CD4-positive, alpha-beta memory T cell (primary cell): ENCODE measurements at regions not wholly inside any gene's neighbourhood (a gene's known extent, or its start where the extent isn't known, plus 50 kb on each side); places are given as distances from the start of the nearest gene placed in this dataset.

Experiments
- CTCF ChIA-PET: fragments of 350-600 bp; sonication (Branson Sonifier 250); formaldehyde crosslinking; loops from one replicate; lab custom pipeline; 2021; ENCODE audit warnings: inconsistent platforms; ENCODE audit not compliant: partially characterized antibody; lab: Charles Lee
- POLR2A ChIA-PET: fragments of 350-600 bp; sonication (Branson Sonifier 250); formaldehyde crosslinking; loops from one replicate; lab custom pipeline; 2021; ENCODE audit not compliant: partially characterized antibody; lab: Charles Lee
- DNase-seq, 5 donors: peaks; one replicate each; pipeline versions ENCODE4 v3.0.0 to v3.0.0-alpha.2; 2020 to 2022; ENCODE audit warnings: mixed read lengths in 1 of 5
- H3K27ac ChIP-seq: one replicate; pipeline ENCODE4 v1.7.0; 2013; ENCODE audit warnings: low read depth, low read length
- H3K27me3 ChIP-seq: 2 replicates; pipeline ENCODE4 v1.7.0; 2013; ENCODE audit warnings: mild to moderate bottlenecking, low read length, moderate library complexity; ENCODE audit not compliant: insufficient read depth
- H3K36me3 ChIP-seq: 2 replicates; pipeline ENCODE4 v1.7.0; 2013; ENCODE audit warnings: mild to moderate bottlenecking, low read length, moderate library complexity; ENCODE audit not compliant: insufficient read depth
- H3K4me1 ChIP-seq: 2 replicates; pipeline ENCODE4 v1.7.0; 2013; ENCODE audit warnings: mild to moderate bottlenecking, low read length, moderate library complexity; ENCODE audit not compliant: insufficient read depth
- H3K4me3 ChIP-seq, 2 donors: one replicate each; pipeline ENCODE4 v1.7.0; 2013; ENCODE audit warnings: low read length in 2 of 2, mild to moderate bottlenecking in 1 of 2
- H3K9me3 ChIP-seq, 2 donors: one replicate each; pipeline ENCODE4 v1.7.0; 2013; ENCODE audit warnings: low read length in 2 of 2, control low read depth in 1 of 2; ENCODE audit not compliant: control insufficient read depth in 1 of 2
- H3K27ac Mint-ChIP-seq, 7 donors: one replicate each; pipeline ENCODE4 v1.8.0; 2020 to 2021; ENCODE audit warnings: mixed read lengths in 7 of 7, mild to moderate bottlenecking in 6 of 7, inconsistent platforms in 3 of 7, moderate library complexity in 3 of 7
- H3K27me3 Mint-ChIP-seq, 2 donors: one replicate each; pipeline ENCODE4 v1.8.0; 2020 to 2021; ENCODE audit warnings: mixed read lengths in 2 of 2
- H3K36me3 Mint-ChIP-seq, 2 donors: one replicate each; pipeline ENCODE4 v1.8.0; 2020 to 2021; ENCODE audit warnings: mixed read lengths in 2 of 2, inconsistent platforms in 1 of 2, mild to moderate bottlenecking in 1 of 2
- H3K4me1 Mint-ChIP-seq, 4 donors: one replicate each; pipeline ENCODE4 v1.8.0; 2020 to 2021; ENCODE audit warnings: mixed read lengths in 4 of 4, mild to moderate bottlenecking in 1 of 4
- H3K4me3 Mint-ChIP-seq, 8 donors: one replicate each; pipeline ENCODE4 v1.8.0; 2020 to 2021; ENCODE audit warnings: mixed read lengths in 8 of 8, mild to moderate bottlenecking in 7 of 8, moderate library complexity in 6 of 8, inconsistent platforms in 3 of 8
- H3K9me3 Mint-ChIP-seq, 8 donors: one replicate each; pipeline ENCODE4 v1.8.0; 2020 to 2021; ENCODE audit warnings: mixed read lengths in 8 of 8, mild to moderate bottlenecking in 5 of 8, inconsistent platforms in 3 of 8, moderate library complexity in 1 of 8
- intact Hi-C: fragments of 100-400 bp; cut with micrococcal nuclease; formaldehyde crosslinking; loops from one replicate; pipeline ENCODE4 v1.15.1; 2023

- Mint-ChIP-seq H3K9me3 (no peaks in the 10 kb centered on the region), H3K27ac (no peak overlapping the region), H3K27me3 (peaks cover 0 to 1% of the 10 kb centered on the region in 2 donors), H3K4me1 (peaks cover 10 to 18% (median 17%) of the 10 kb centered on the region in 4 donors), H3K4me3 (no peak overlapping the region), H3K36me3 (no peaks in the 10 kb centered on the region)
- H3K36me3 ChIP-seq = no peaks in the 10 kb centered on the region
- ChIA-PET CTCF (interaction anchor here (0.6 to 4.6 kb wide), 4 partner anchors 11 to 226 kb away, joined by 3 to 33 read pairs (median 3); partner anchors contain the start of gene BCL6), POLR2A (interaction anchor here (1.2 to 1.8 kb wide), 2 partner anchors 12 to 218 kb away, joined by 5 to 7 read pairs; partner anchors contain the start of gene BCL6)
- no peaks in the 10 kb centered on the region for H3K27me3 ChIP-seq
- H3K4me1 ChIP-seq = peaks cover 33% of the 10 kb centered on the region
- no peak for DNase-seq
- H3K27ac ChIP-seq = no peak overlapping the region
- H3K4me3 ChIP-seq = no peak overlapping the region
- intact Hi-C loops = no loop called here
- H3K9me3 ChIP-seq = no peaks in the 10 kb centered on the region
Measured at GRCh38 chr3:187963003-187963676, 190.8 kb upstream of the LPP start.

DNA sequence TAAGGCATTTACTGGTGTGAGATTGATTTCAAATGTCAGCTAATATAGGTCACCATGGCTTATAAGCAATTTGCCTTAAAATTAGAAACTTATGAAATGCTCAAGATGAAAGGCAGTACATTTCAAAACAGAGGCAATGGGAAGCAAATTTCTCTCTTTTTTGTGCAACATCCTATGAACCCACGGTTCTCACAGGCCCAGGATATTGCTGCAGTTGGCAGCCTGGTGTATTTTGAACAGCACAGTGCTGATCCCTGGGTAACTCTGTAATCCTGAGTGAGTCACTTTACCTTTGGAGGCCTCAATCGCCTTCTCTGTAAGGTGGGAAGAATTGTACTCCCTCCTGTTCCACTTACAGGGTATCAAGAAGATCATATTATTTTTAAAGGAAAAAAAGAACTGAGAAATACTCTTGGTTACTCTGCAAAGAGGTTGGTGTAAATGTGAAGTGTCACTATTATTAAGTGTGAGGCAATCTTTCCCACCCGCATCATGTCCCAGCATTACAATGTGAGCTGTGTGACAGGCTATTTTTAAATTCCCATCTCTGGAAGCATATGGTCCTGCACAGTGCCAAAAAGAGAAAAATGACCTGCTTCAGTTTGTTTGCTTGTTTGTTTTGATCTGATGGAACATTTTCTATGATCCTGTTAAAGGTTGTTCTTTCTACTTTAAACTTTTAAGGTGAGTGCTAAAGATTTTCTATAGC is 190.1 kb upstream of the LPP start:
- H3K27ac ChIP-seq = no peak overlapping the region
- intact Hi-C loops = no loop called here

GRCh38 chr3:187964760-187965159 is 189.2 kb upstream of the LPP start:
- Mint-ChIP-seq H3K4me1 (peaks cover 0 to 5% (median 1%) of the 10 kb centered on the region in 4 donors), H3K27ac (peak overlapping the region in 1 of 7 donors; percentile 38), H3K27me3 (peaks cover 0 to 1% of the 10 kb centered on the region in 2 donors), H3K4me3 (no peak overlapping the region), H3K9me3 (no peaks in the 10 kb centered on the region), H3K36me3 (no peaks in the 10 kb centered on the region)
- Histone ChIP-seq H3K27ac (no peak overlapping the region), H3K4me3 (no peak overlapping the region), H3K36me3 (no peaks in the 10 kb centered on the region), H3K9me3 (no peaks in the 10 kb centered on the region), H3K4me1 (peaks cover 19% of the 10 kb centered on the region), H3K27me3 (no peaks in the 10 kb centered on the region)
- DNase-seq = no peak
- CTCF ChIA-PET = interaction anchor here (0.7 to 0.8 kb wide), 2 partner anchors 9 to 784 kb away, joined by 3 read pairs; no protein-coding TSS in a partner anchor
- intact Hi-C loops = no loop called here
- POLR2A ChIA-PET = no interaction called here

More for the DNA sequence above, 190.1 kb upstream of the LPP start:
- Histone ChIP-seq H3K27me3 (no peaks in the 10 kb centered on the region), H3K9me3 (no peaks in the 10 kb centered on the region), H3K4me1 (peaks cover 26% of the 10 kb centered on the region), H3K4me3 (no peak overlapping the region), H3K36me3 (no peaks in the 10 kb centered on the region)
- no peak for DNase-seq
- Mint-ChIP-seq H3K9me3 (no peaks in the 10 kb centered on the region), H3K27me3 (peaks cover 0 to 1% of the 10 kb centered on the region in 2 donors), H3K36me3 (no peaks in the 10 kb centered on the region), H3K27ac (no peak overlapping the region), H3K4me3 (no peak overlapping the region), H3K4me1 (peaks cover 4 to 12% (median 10%) of the 10 kb centered on the region in 4 donors)
- CTCF ChIA-PET = interaction anchor here (0.6 kb wide), 1 partner anchor 227 kb away, joined by 3 read pairs; no protein-coding TSS in a partner anchor
- POLR2A ChIA-PET = no interaction called here

DNA sequence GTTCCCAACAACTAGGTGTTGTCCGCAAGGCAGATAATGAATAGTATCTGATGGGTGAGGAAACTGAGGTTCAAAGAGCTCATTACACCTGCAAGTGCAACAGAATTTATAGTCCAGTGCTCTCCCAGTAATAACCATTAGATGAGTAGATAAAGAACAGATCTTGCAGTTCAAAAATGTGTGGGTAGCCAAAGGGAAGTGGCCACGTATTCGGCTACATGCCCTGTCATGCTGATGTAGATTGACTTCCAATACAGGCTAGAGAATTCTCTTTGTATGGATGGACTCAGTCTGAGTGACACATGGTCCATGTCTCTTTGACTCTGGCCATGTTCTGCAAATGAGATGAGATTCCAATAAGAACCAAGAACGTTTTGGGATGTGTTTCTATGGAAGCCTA is 187.9 kb upstream of the LPP start:
- Histone ChIP-seq H3K4me1 (peaks cover 19% of the 10 kb centered on the region), H3K27ac (no peak overlapping the region), H3K4me3 (no peak overlapping the region), H3K9me3 (no peaks in the 10 kb centered on the region), H3K27me3 (no peaks in the 10 kb centered on the region), H3K36me3 (no peaks in the 10 kb centered on the region)
- no peak overlapping the region for H3K4me3 Mint-ChIP-seq
- H3K9me3 Mint-ChIP-seq = no peaks in the 10 kb centered on the region
- peaks cover 0 to 1% of the 10 kb centered on the region in 2 donors for H3K27me3 Mint-ChIP-seq
- ChIA-PET POLR2A (no interaction called here), CTCF (interaction anchor here (0.9 kb wide), 1 partner anchor 9 kb away, joined by 4 read pairs; no protein-coding TSS in a partner anchor)
- H3K4me1 Mint-ChIP-seq = peaks cover 0 to 5% (median 0%) of the 10 kb centered on the region in 4 donors
- no peaks in the 10 kb centered on the region for H3K36me3 Mint-ChIP-seq
- no peak overlapping the region for H3K27ac Mint-ChIP-seq
- intact Hi-C loops = no loop called here
- DNase-seq = no peak

- CTCF ChIA-PET = interaction anchor here (0.9 kb wide), 1 partner anchor 9 kb away, joined by 4 read pairs; no protein-coding TSS in a partner anchor
- intact Hi-C loops = no loop called here
Measured at GRCh38 chr3:187966636-187967406, 187.1 kb upstream of the LPP start.

GRCh38 chr3:187967993-187968392 is 186.0 kb upstream of the LPP start:
- Histone ChIP-seq H3K36me3 (no peaks in the 10 kb centered on the region), H3K27ac (no peak overlapping the region), H3K4me1 (peaks cover 7% of the 10 kb centered on the region), H3K9me3 (no peaks in the 10 kb centered on the region), H3K4me3 (no peak overlapping the region), H3K27me3 (no peaks in the 10 kb centered on the region)
- no peak for DNase-seq
- H3K9me3 Mint-ChIP-seq = no peaks in the 10 kb centered on the region
- ChIA-PET POLR2A (no interaction called here), CTCF (interaction anchor here (1.1 to 1.6 kb wide), 2 partner anchors 9 to 780 kb away, joined by 3 read pairs; no protein-coding TSS in a partner anchor)
- H3K36me3 Mint-ChIP-seq = no peaks in the 10 kb centered on the region
- intact Hi-C loops = no loop called here
- H3K27ac Mint-ChIP-seq = no peak overlapping the region
- H3K4me3 Mint-ChIP-seq = no peak overlapping the region
- peaks cover 4 to 13% (median 9%) of the 10 kb centered on the region in 4 donors for H3K4me1 Mint-ChIP-seq
- H3K27me3 Mint-ChIP-seq = peaks cover 0 to 1% of the 10 kb centered on the region in 2 donors

More at GRCh38 chr3:187966636-187967406, 187.1 kb upstream of the LPP start:
- Mint-ChIP-seq H3K4me1 (peaks cover under 1 to 9% (median 5%) of the 10 kb centered on the region in 4 donors), H3K27me3 (peaks cover 0 to 1% of the 10 kb centered on the region in 2 donors), H3K9me3 (no peaks in the 10 kb centered on the region), H3K27ac (no peak overlapping the region), H3K4me3 (peak overlapping the region in 1 of 8 donors; percentile 9), H3K36me3 (no peaks in the 10 kb centered on the region)
- POLR2A ChIA-PET = no interaction called here
- Histone ChIP-seq H3K4me3 (no peak overlapping the region), H3K36me3 (no peaks in the 10 kb centered on the region), H3K4me1 (peaks cover 18% of the 10 kb centered on the region), H3K27me3 (no peaks in the 10 kb centered on the region), H3K9me3 (no peaks in the 10 kb centered on the region), H3K27ac (no peak overlapping the region)
- DNase-seq = no peak
